Adrenal gland (tissue), 5 donors: ENCODE measurements at regions not wholly inside any gene's neighbourhood (a gene's known extent, or its start where the extent isn't known, plus 50 kb on each side); places are given as distances from the start of the nearest gene placed in this dataset.

Source experiments
- POLR2A ChIP-seq, 2 donors: fragments of 450-650 bp; IDR thresholded peaks; one replicate each; pipeline ENCODE4 v1.6.1; 2017; ENCODE audit warnings: antibody characterized with exemption in 2 of 2, mild to moderate bottlenecking in 2 of 2, moderate library complexity in 1 of 2
- TF ChIP-seq, protein P1 (sequence below), 6 experiments: fragments of 450-650 bp in 4 of 6; fragments of 200-600 bp in 2 of 6; sonication (generic) in 1 of 6; IDR thresholded peaks; 1 replicate in 5 of 6; 2 replicates in 1 of 6; pipeline versions ENCODE4 v1.5.1 to v1.8.0; 2016 to 2021; ENCODE audit warnings: antibody characterized with exemption in 6 of 6, mild to moderate bottlenecking in 2 of 6, moderate library complexity in 1 of 6
- donor health status: DM: no; HTN: no; CAD: no.

DNA sequence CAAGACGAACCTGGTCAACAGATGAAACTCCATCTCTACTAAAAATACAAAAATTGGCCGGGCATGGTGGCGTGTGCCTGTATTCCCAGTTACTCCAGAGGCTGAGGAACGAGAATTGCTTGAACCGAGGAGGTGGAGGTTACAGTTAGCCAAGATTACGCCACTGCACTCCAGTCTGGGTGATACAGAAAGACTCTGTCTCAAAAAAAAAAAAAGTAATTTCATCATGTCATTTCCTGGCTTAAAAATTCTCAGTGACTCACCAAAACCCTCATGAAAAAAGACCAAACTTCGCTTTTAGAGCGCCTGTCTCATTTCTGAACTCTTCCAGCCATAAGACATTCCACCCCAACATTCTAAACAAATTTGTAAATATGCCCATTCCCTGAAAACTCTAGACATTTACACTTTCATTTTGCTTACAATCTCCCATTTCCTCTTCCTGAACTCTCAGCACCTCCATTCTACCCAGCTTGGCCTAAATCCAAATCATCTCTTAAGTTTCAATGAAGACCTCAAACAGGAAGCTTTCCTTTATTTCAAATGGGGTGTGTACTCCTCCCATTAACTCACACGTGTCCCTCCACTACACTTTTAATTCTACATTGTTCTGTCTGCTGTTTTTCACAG lies 50.5 kb upstream of the PRRC2C start:
- TF ChIP-seq, protein P1, sequence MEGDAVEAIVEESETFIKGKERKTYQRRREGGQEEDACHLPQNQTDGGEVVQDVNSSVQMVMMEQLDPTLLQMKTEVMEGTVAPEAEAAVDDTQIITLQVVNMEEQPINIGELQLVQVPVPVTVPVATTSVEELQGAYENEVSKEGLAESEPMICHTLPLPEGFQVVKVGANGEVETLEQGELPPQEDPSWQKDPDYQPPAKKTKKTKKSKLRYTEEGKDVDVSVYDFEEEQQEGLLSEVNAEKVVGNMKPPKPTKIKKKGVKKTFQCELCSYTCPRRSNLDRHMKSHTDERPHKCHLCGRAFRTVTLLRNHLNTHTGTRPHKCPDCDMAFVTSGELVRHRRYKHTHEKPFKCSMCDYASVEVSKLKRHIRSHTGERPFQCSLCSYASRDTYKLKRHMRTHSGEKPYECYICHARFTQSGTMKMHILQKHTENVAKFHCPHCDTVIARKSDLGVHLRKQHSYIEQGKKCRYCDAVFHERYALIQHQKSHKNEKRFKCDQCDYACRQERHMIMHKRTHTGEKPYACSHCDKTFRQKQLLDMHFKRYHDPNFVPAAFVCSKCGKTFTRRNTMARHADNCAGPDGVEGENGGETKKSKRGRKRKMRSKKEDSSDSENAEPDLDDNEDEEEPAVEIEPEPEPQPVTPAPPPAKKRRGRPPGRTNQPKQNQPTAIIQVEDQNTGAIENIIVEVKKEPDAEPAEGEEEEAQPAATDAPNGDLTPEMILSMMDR (IDR thresholded peaks at IDR 0.05), result no peak
- no peak for TF ChIP-seq POLR2A (IDR thresholded peaks at IDR 0.05)
